ENCODE measurements at regions not wholly inside any gene's neighbourhood (a gene's known extent, or its start where the extent isn't known, plus 50 kb on each side); places are given as distances from the start of the nearest gene placed in this dataset.
"Not testable (repeated sequence)": the region's sequence is repeated elsewhere in the genome, so short reads cannot be mapped to it uniquely, and the experiment has no call there.

DNA sequence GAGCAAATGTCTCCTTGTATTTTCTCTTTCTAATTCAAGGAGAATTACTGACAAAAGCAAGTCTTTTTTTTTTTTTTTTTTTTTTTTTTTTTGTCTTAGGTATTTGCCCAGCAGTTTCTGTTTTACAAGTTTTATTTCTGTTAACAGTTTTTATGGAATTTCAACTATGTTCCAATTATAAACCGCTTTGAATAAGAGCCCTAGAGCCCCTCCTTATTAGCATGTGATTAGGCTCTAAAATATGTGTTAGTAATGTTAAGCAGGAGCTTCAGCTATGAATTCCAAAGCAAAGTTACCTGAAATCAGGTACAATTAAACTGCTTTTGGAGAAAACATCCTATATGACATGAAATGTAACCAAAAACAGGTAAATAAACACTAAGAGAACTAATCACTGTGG is 997.0 kb upstream of the POT1 start:
- 12 to 15% methylated on average over 1 of the region's 1 CpG for WGBS, 2 donors
- intact Hi-C loops (cut with DNase I) = no loop called here
- no peak overlapping the region for H3K4me3 ChIP-seq (ENCODE audit: low read length in 2 of 2)
- H3K9me3 ChIP-seq (ENCODE audit: control insufficient read depth, low read length) = no peaks in the 10 kb centered on the region
- no peaks in the 10 kb centered on the region for H3K36me3 ChIP-seq (ENCODE audit: control insufficient read depth in 1 of 2, insufficient read depth in 2 of 2, low read length in 1 of 2)
- no peak for DNase-seq
- no peak overlapping the region for H3K27ac ChIP-seq (ENCODE audit: low read depth in 1 of 2, low read length in 2 of 2)
- ATAC-seq (ENCODE audit: low FRiP score) = no peak
- H3K4me1 ChIP-seq (ENCODE audit: control insufficient read depth in 1 of 2, insufficient read depth in 2 of 2, low read length in 2 of 2) = no peaks in the 10 kb centered on the region
- no peaks in the 10 kb centered on the region for H3K27me3 ChIP-seq (ENCODE audit: control insufficient read depth in 1 of 2, insufficient read depth in 2 of 2, low read length in 1 of 2)

DNA sequence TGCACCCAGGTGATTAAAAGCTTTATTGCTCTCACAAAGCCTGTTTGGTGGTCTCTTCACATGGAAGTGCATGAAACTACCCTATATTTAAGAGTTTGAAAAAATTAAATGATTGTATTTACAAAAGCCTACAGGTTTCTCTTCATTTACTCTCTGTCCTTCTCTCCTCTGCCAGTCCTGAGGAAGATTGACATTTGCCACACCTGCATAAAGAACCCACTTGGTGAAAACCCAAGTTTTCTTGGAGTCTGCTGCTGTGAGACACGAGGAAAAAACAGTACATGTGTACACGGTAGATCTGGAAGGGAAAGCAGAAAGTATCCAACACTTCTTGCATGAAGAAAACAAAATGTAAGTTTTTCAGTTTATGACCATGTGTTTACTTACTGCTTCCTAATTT is 994.4 kb upstream of the POT1 start:
- ATAC-seq (ENCODE audit: low FRiP score) = no peak
- Histone ChIP-seq H3K4me1 (ENCODE audit: control insufficient read depth in 1 of 2, insufficient read depth in 2 of 2, low read length in 2 of 2) (no peaks in the 10 kb centered on the region), H3K27me3 (ENCODE audit: control insufficient read depth in 1 of 2, insufficient read depth in 2 of 2, low read length in 1 of 2) (no peaks in the 10 kb centered on the region), H3K27ac (ENCODE audit: low read depth in 1 of 2, low read length in 2 of 2) (no peak overlapping the region), H3K36me3 (ENCODE audit: control insufficient read depth in 1 of 2, insufficient read depth in 2 of 2, low read length in 1 of 2) (no peaks in the 10 kb centered on the region), H3K9me3 (ENCODE audit: control insufficient read depth, low read length) (no peaks in the 10 kb centered on the region), H3K4me3 (ENCODE audit: low read length in 2 of 2) (no peak overlapping the region)
- intact Hi-C loops (cut with DNase I) = no loop called here
- 38 to 55% methylated on average over 2 of the region's 2 CpGs for WGBS, 2 donors
- no peak for DNase-seq

GRCh38 chr7:125915381-125915948 is 985.8 kb upstream of the POT1 start:
- H3K36me3 ChIP-seq (ENCODE audit: control insufficient read depth in 1 of 2, insufficient read depth in 2 of 2, low read length in 1 of 2); intact Hi-C loops (cut with DNase I); ATAC-seq (ENCODE audit: low FRiP score); H3K27ac ChIP-seq (ENCODE audit: low read depth in 1 of 2, low read length in 2 of 2); DNase-seq; H3K27me3 ChIP-seq (ENCODE audit: control insufficient read depth in 1 of 2, insufficient read depth in 2 of 2, low read length in 1 of 2); H3K9me3 ChIP-seq (ENCODE audit: control insufficient read depth, low read length); H3K4me1 ChIP-seq (ENCODE audit: control insufficient read depth in 1 of 2, insufficient read depth in 2 of 2, low read length in 2 of 2); H3K4me3 ChIP-seq (ENCODE audit: low read length in 2 of 2): not testable (repeated sequence)
- 51 to 52% methylated on average over 3 to 4 of the region's 4 CpGs for WGBS, 2 donors

DNA sequence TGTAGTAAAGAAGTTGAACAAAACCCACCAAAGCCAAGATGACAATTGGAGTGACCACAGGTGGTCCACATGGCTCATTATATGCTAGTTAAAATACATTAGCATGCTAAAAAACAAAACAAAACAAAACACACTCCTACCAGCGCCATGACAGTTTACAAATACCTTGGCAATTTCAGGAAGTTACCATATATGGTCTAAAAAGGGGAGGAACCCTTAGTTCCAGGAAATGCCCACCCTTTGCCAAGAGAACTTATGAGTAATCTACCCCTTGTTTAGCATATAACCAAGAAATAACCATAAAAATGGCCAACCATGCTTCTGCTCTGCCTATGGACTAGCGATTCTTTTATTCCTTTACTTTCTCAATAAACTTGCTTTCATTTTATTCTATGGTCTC is 979.1 kb upstream of the POT1 start:
- H3K27ac ChIP-seq (ENCODE audit: low read depth in 1 of 2, low read length in 2 of 2) = no peak overlapping the region
- DNase-seq = no peak
- H3K4me1 ChIP-seq (ENCODE audit: control insufficient read depth in 1 of 2, insufficient read depth in 2 of 2, low read length in 2 of 2) = no peaks in the 10 kb centered on the region
- no peaks in the 10 kb centered on the region for H3K9me3 ChIP-seq (ENCODE audit: control insufficient read depth, low read length)
- 90% methylated on average over 2 of the region's 2 CpGs for WGBS, 2 donors
- no peaks in the 10 kb centered on the region for H3K36me3 ChIP-seq (ENCODE audit: control insufficient read depth in 1 of 2, insufficient read depth in 2 of 2, low read length in 1 of 2)
- no peak for ATAC-seq (ENCODE audit: low FRiP score)
- no peak overlapping the region for H3K4me3 ChIP-seq (ENCODE audit: low read length in 2 of 2)
- no peaks in the 10 kb centered on the region for H3K27me3 ChIP-seq (ENCODE audit: control insufficient read depth in 1 of 2, insufficient read depth in 2 of 2, low read length in 1 of 2)
- intact Hi-C loops (cut with DNase I) = no loop called here

DNA sequence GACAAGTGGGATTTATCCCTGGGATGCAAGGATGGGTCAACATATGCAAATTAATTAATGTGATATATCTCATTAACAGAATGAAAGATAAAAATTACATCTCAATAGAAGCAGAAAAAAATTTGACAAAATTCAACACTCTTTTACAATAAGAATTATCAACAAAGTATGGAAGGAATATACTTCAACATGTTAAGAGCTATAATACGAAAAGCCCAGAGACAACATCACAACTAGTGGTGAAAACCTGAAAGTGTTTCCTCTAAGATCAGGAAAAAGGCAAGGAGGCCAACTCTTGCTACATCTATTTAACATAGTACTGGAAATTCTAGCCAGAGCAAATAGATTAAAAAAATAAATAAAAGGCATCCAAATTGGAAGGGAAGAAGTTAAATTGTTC is 970.0 kb upstream of the POT1 start:
- DNase-seq = no peak
- ATAC-seq (ENCODE audit: low FRiP score) = no peak
- no peak overlapping the region for H3K27ac ChIP-seq (ENCODE audit: low read depth in 1 of 2, low read length in 2 of 2)
- H3K27me3 ChIP-seq (ENCODE audit: control insufficient read depth in 1 of 2, insufficient read depth in 2 of 2, low read length in 1 of 2) = no peaks in the 10 kb centered on the region
- no peak overlapping the region for H3K4me3 ChIP-seq (ENCODE audit: low read length in 2 of 2)
- WGBS, 2 donors = 70 to 75% methylated on average over 1 of the region's 1 CpG
- H3K9me3 ChIP-seq (ENCODE audit: control insufficient read depth, low read length) = no peaks in the 10 kb centered on the region
- H3K36me3 ChIP-seq (ENCODE audit: control insufficient read depth in 1 of 2, insufficient read depth in 2 of 2, low read length in 1 of 2) = no peaks in the 10 kb centered on the region
- intact Hi-C loops (cut with DNase I) = no loop called here
- H3K4me1 ChIP-seq (ENCODE audit: control insufficient read depth in 1 of 2, insufficient read depth in 2 of 2, low read length in 2 of 2) = no peaks in the 10 kb centered on the region

DNA sequence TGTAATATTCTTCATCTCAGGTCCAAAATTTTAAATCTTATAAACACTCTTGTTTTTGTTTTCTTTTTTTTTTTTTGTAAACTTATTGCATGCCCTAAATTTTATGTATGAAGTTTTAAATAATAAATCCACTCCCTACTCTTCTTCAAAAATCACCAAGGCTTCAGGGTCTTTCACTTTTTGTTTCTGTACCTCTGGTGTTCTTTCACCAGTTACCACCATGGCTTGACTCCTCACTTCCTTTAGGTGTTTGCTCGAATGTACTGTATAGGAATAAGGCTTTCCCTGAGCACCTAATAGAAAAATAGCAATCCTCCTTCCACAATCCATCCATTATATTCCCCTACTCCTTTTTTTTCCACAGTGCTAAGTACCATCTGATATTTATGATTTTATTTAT is 962.8 kb upstream of the POT1 start:
- 76 to 79% methylated on average over 1 of the region's 1 CpG for WGBS, 2 donors
- no peaks in the 10 kb centered on the region for H3K27me3 ChIP-seq (ENCODE audit: control insufficient read depth in 1 of 2, insufficient read depth in 2 of 2, low read length in 1 of 2)
- no peak overlapping the region for H3K27ac ChIP-seq (ENCODE audit: low read depth in 1 of 2, low read length in 2 of 2)

GRCh38 chr7:125878988-125879387 is 949.4 kb upstream of the POT1 start:
- Histone ChIP-seq H3K36me3 (ENCODE audit: control insufficient read depth in 1 of 2, insufficient read depth in 2 of 2, low read length in 1 of 2) (no peaks in the 10 kb centered on the region), H3K9me3 (ENCODE audit: control insufficient read depth, low read length) (no peaks in the 10 kb centered on the region), H3K27me3 (ENCODE audit: control insufficient read depth in 1 of 2, insufficient read depth in 2 of 2, low read length in 1 of 2) (no peaks in the 10 kb centered on the region), H3K4me3 (ENCODE audit: low read length in 2 of 2) (no peak overlapping the region), H3K4me1 (ENCODE audit: control insufficient read depth in 1 of 2, insufficient read depth in 2 of 2, low read length in 2 of 2) (no peaks in the 10 kb centered on the region), H3K27ac (ENCODE audit: low read depth in 1 of 2, low read length in 2 of 2) (no peak overlapping the region)
- ATAC-seq (ENCODE audit: low FRiP score) = no peak
- WGBS, 2 donors = 39 to 40% methylated on average over 6 of the region's 6 CpGs
- no peak for DNase-seq
- intact Hi-C loops (cut with DNase I) = no loop called here

More for the DNA sequence above, 962.8 kb upstream of the POT1 start:
- intact Hi-C loops (cut with DNase I) = no loop called here
- no peaks in the 10 kb centered on the region for H3K4me1 ChIP-seq (ENCODE audit: control insufficient read depth in 1 of 2, insufficient read depth in 2 of 2, low read length in 2 of 2)
- ATAC-seq (ENCODE audit: low FRiP score) = no peak
- no peak for DNase-seq
- H3K4me3 ChIP-seq (ENCODE audit: low read length in 2 of 2) = no peak overlapping the region
- H3K36me3 ChIP-seq (ENCODE audit: control insufficient read depth in 1 of 2, insufficient read depth in 2 of 2, low read length in 1 of 2) = no peaks in the 10 kb centered on the region
- H3K9me3 ChIP-seq (ENCODE audit: control insufficient read depth, low read length) = no peaks in the 10 kb centered on the region

GRCh38 chr7:125878235-125878956 is 948.8 kb upstream of the POT1 start:
- Histone ChIP-seq H3K4me3 (ENCODE audit: low read length in 2 of 2) (no peak overlapping the region), H3K36me3 (ENCODE audit: control insufficient read depth in 1 of 2, insufficient read depth in 2 of 2, low read length in 1 of 2) (no peaks in the 10 kb centered on the region), H3K9me3 (ENCODE audit: control insufficient read depth, low read length) (no peaks in the 10 kb centered on the region), H3K27me3 (ENCODE audit: control insufficient read depth in 1 of 2, insufficient read depth in 2 of 2, low read length in 1 of 2) (no peaks in the 10 kb centered on the region), H3K4me1 (ENCODE audit: control insufficient read depth in 1 of 2, insufficient read depth in 2 of 2, low read length in 2 of 2) (no peaks in the 10 kb centered on the region), H3K27ac (ENCODE audit: low read depth in 1 of 2, low read length in 2 of 2) (no peak overlapping the region)
- 68 to 70% methylated on average over 2 of the region's 2 CpGs for WGBS, 2 donors
- DNase-seq (no peak), ATAC-seq (ENCODE audit: low FRiP score) (no peak)
- intact Hi-C loops (cut with DNase I) = no loop called here

DNA sequence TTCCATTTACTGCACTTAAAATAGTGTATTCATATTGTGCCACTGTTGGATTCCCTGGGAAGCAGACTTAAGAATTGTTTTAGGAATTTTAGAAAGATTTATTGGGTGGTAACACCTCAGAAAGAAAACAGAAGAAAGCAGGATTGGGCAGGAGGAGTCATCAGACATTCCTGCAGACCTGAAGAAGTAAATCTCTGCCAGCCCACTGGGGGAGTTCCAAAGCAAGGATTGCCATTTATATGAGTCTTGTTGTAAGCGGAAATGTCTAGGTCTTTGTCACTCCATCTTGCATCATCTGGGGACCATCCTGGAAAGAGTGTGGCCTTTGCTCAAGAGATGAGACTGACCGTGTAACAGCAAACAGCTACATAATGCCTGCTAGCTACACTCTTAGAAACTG is 947.6 kb upstream of the POT1 start:
- H3K4me3 ChIP-seq (ENCODE audit: low read length in 2 of 2) = no peak overlapping the region
- no peak overlapping the region for H3K27ac ChIP-seq (ENCODE audit: low read depth in 1 of 2, low read length in 2 of 2)
- H3K4me1 ChIP-seq (ENCODE audit: control insufficient read depth in 1 of 2, insufficient read depth in 2 of 2, low read length in 2 of 2) = no peaks in the 10 kb centered on the region
- intact Hi-C loops (cut with DNase I) = no loop called here
- H3K36me3 ChIP-seq (ENCODE audit: control insufficient read depth in 1 of 2, insufficient read depth in 2 of 2, low read length in 1 of 2) = no peaks in the 10 kb centered on the region
- DNase-seq = no peak
- ATAC-seq (ENCODE audit: low FRiP score) = no peak
- H3K27me3 ChIP-seq (ENCODE audit: control insufficient read depth in 1 of 2, insufficient read depth in 2 of 2, low read length in 1 of 2) = no peaks in the 10 kb centered on the region
- WGBS, 2 donors = 70 to 79% methylated on average over 2 of the region's 2 CpGs
- H3K9me3 ChIP-seq (ENCODE audit: control insufficient read depth, low read length) = no peaks in the 10 kb centered on the region

Measured in aorta (tissue), 5 donors.